ENCODE measurements at regions not wholly inside any gene's neighbourhood (a gene's known extent, or its start where the extent isn't known, plus 50 kb on each side); places are given as distances from the start of the nearest gene placed in this dataset.

GRCh38 chr16:51393381-51394005 is 242.4 kb upstream of the SALL1 start:
- no peak for TF ChIP-seq CTCF (IDR thresholded peaks at IDR 0.05)

- no peak for TF ChIP-seq CTCF (IDR thresholded peaks at IDR 0.05)
Measured at GRCh38 chr16:51392521-51393187, 241.6 kb upstream of the SALL1 start.

- TF ChIP-seq CTCF (IDR thresholded peaks at IDR 0.05) = no peak
Measured at GRCh38 chr16:51391798-51392511, 240.9 kb upstream of the SALL1 start.

GRCh38 chr16:51390877-51391276 is 239.8 kb upstream of the SALL1 start:
- TF ChIP-seq CTCF (IDR thresholded peaks at IDR 0.05) = no peak

GRCh38 chr16:51389881-51390280 is 238.8 kb upstream of the SALL1 start:
- no peak for TF ChIP-seq CTCF (IDR thresholded peaks at IDR 0.05)

- TF ChIP-seq CTCF (IDR thresholded peaks at IDR 0.05) = no peak
Measured at GRCh38 chr16:51388516-51388951, 237.5 kb upstream of the SALL1 start.

GRCh38 chr16:51383909-51384308 is 232.8 kb upstream of the SALL1 start:
- TF ChIP-seq CTCF (IDR thresholded peaks at IDR 0.05) = no peak

Data from LNCAP (cell line).